ENCODE measurements at regions not wholly inside any gene's neighbourhood (a gene's known extent, or its start where the extent isn't known, plus 50 kb on each side); places are given as distances from the start of the nearest gene placed in this dataset.
"Not testable (repeated sequence)": the region's sequence is repeated elsewhere in the genome, so short reads cannot be mapped to it uniquely, and the experiment has no call there.

DNA sequence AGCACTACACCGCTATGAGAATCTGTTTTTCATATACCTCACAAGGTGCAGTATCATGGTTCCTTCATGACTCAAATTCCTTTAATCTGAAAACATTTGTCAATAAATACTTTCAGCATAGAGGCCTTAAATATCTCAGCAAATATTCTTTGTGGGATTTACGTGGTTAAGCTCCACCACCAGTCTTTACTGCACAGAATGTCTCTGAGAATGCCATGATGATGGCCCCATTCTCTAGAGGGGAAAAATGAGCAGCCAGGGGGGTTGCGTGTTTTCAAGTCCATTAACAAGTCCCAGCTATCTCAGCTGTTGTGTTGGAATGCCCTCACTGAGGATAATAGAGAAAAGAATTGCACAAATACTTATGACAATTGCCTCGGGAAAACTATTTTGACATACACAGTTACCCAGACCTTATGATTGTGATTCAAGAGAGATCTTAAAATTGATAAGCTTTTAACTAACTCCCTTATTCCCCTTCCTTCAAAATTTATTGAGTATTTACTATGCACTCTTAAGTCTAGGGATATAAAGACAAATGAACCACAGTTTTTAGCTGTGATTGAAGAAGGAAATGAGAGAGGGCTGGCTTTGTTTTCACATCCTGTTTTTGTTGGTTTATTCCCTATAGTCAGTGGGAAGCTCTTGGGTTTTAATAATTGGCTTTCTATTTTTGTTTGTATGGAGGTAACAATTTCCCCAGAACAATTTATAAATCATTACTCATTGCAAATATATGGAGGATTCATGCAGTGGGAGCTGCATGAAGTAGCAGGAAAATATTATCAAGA, 176.5 kb upstream of the VWC2 start:
- CTCF ChIA-PET, result no interaction called here
- no peaks in the 10 kb centered on the region for H3K27me3 Mint-ChIP-seq
- H3K9me3 Mint-ChIP-seq (ENCODE audit: low read depth), result no peaks in the 10 kb centered on the region
- H3K36me3 Mint-ChIP-seq, result no peaks in the 10 kb centered on the region
- no peak overlapping the region for H3K27ac Mint-ChIP-seq
- H3K4me3 Mint-ChIP-seq, result no peak overlapping the region
- ATAC-seq (no peak), DNase-seq (no peak)
- no peaks in the 10 kb centered on the region for H3K4me1 Mint-ChIP-seq

DNA sequence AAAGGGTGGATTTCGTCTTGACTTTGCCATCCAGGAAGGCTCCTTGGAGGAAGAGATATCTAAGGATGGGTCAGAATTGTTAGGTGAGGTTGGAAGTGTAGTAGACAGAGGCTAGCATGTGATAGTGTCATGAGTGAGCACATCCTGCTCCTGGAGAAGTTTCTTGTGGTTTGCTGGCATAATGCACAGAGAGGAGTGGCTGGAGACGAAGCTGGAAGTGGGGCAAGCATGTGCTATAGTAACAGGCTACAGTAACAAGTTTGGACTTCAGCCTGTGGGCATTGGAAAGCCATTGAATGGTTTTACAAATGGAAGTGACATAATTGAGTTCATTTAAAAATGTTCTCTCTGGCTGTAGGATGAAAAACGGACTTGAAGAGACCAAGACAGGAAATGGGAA, 175.6 kb upstream of the VWC2 start:
- H3K27ac Mint-ChIP-seq, result no peak overlapping the region
- CTCF ChIA-PET, result no interaction called here
- H3K4me3 Mint-ChIP-seq, result no peak overlapping the region
- H3K4me1 Mint-ChIP-seq, result no peaks in the 10 kb centered on the region
- no peaks in the 10 kb centered on the region for H3K36me3 Mint-ChIP-seq
- no peak for ATAC-seq
- no peaks in the 10 kb centered on the region for H3K27me3 Mint-ChIP-seq
- no peaks in the 10 kb centered on the region for H3K9me3 Mint-ChIP-seq (ENCODE audit: low read depth)
- DNase-seq, result no peak

DNA sequence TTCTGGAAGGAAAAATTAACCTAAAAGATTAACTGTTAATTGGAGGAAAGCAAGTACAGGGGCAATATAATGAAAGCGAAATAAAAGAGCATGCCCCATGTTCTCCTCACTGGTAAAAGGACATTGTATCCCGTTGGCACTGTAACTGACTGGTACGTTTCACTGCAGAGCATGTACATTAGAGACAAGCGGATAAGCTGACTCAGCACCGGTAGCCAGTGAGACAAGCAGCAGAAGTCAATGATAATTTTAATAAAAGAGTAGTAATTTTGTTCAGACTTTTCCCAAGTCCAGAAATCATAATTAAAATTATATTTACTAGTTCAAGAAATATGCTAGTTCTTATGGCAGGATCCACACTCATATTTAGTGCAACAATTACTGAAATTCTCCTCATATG, 161.5 kb upstream of the VWC2 start:
- Mint-ChIP-seq H3K9me3 (ENCODE audit: low read depth) (peaks cover 17% of the 10 kb centered on the region), H3K27me3 (no peaks in the 10 kb centered on the region), H3K36me3 (no peaks in the 10 kb centered on the region), H3K27ac (no peak overlapping the region), H3K4me3 (no peak overlapping the region), H3K4me1 (no peaks in the 10 kb centered on the region)
- DNase-seq, result no peak
- no peak for ATAC-seq
- CTCF ChIA-PET, result no interaction called here

DNA sequence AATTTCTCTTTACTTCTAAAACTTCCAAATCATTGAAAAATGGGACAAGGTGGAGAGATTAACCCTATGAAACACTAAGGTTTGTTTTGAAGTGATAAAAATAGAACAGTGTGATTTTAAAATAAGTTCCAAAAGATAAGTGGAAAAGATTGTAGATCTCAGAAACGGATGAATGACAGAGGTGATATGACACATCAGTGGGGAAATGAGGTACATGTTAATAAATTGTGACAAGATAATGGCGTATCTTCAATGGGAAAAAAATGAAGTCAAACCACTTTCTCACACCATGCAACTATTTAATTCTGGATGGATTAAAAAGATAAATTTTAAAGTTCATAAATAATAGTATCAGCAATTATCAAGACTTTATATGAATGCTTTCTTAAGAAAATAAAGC, 159.7 kb upstream of the VWC2 start:
- H3K27me3 Mint-ChIP-seq, result no peaks in the 10 kb centered on the region
- H3K9me3 Mint-ChIP-seq (ENCODE audit: low read depth), result peaks cover 19% of the 10 kb centered on the region

GRCh38 chr7:49614974-49615373, 158.5 kb upstream of the VWC2 start:
- H3K4me1 Mint-ChIP-seq, H3K36me3 Mint-ChIP-seq, H3K27me3 Mint-ChIP-seq, ATAC-seq, DNase-seq, H3K27ac Mint-ChIP-seq, CTCF ChIA-PET, H3K4me3 Mint-ChIP-seq: not testable (repeated sequence)
- H3K9me3 Mint-ChIP-seq (ENCODE audit: low read depth), result peaks cover 19% of the 10 kb centered on the region

More for the DNA sequence above, 159.7 kb upstream of the VWC2 start:
- Mint-ChIP-seq H3K4me1 (no peaks in the 10 kb centered on the region), H3K4me3 (no peak overlapping the region), H3K36me3 (no peaks in the 10 kb centered on the region), H3K27ac (no peak overlapping the region)
- no peak for ATAC-seq
- DNase-seq, result no peak
- CTCF ChIA-PET, result no interaction called here

DNA sequence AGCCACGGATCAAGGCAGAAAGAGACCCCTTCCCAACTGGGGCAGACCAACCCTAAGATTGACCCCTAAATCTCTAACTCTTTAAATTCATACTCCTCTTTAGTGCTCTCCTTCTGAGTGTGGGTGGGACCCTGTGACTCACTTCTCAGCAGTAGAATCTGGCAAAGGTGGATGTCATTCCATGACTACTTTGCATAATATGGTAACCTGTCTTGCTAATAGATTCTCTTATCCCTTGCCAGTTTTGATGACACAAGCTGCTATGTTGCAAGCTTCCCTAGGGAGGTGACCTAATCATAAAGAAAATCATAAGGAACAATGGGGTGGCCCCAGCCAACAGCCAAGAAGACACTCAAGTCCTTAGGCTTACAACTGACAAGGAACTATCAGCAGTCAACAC, 155.4 kb upstream of the VWC2 start:
- Mint-ChIP-seq H3K4me1 (no peaks in the 10 kb centered on the region), H3K9me3 (ENCODE audit: low read depth) (peaks cover 8% of the 10 kb centered on the region), H3K27me3 (no peaks in the 10 kb centered on the region), H3K36me3 (no peaks in the 10 kb centered on the region), H3K4me3 (no peak overlapping the region), H3K27ac (no peak overlapping the region)
- ATAC-seq, result no peak
- CTCF ChIA-PET, result no interaction called here
- no peak for DNase-seq

DNA sequence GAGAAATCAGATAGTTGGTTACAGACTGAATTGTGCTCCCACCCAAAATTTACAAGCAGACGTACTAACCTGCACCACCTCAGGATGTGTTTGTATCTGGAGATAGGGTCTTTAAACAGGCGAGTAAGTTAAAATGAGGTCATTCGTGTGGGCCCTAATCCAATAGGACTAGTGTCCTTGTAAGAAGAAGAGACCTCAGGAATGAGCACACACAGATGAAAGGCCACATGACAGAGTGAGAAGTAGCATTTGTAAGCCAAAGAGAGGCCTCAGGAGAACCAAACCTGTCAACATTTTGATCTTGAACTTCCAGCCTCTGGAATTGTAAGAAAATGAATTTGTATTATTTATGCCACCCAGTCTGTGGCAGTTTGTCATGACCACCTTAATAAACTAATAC, 149.5 kb upstream of the VWC2 start:
- ATAC-seq, result no peak
- Mint-ChIP-seq H3K27ac (no peak overlapping the region), H3K4me3 (no peak overlapping the region), H3K36me3 (no peaks in the 10 kb centered on the region), H3K27me3 (no peaks in the 10 kb centered on the region), H3K9me3 (ENCODE audit: low read depth) (no peaks in the 10 kb centered on the region), H3K4me1 (no peaks in the 10 kb centered on the region)
- CTCF ChIA-PET, result no interaction called here
- no peak for DNase-seq

GRCh38 chr7:49624611-49625010, 148.8 kb upstream of the VWC2 start:
- ATAC-seq (no peak), DNase-seq (no peak)
- no peak overlapping the region for H3K4me3 Mint-ChIP-seq
- H3K27me3 Mint-ChIP-seq, result no peaks in the 10 kb centered on the region
- CTCF ChIA-PET, result no interaction called here
- H3K4me1 Mint-ChIP-seq, result no peaks in the 10 kb centered on the region
- H3K9me3 Mint-ChIP-seq (ENCODE audit: low read depth), result no peaks in the 10 kb centered on the region
- H3K36me3 Mint-ChIP-seq, result no peaks in the 10 kb centered on the region
- H3K27ac Mint-ChIP-seq, result no peak overlapping the region

- CTCF ChIA-PET, result no interaction called here
- Mint-ChIP-seq H3K4me1 (no peaks in the 10 kb centered on the region), H3K27ac (no peak overlapping the region), H3K36me3 (no peaks in the 10 kb centered on the region), H3K9me3 (ENCODE audit: low read depth) (no peaks in the 10 kb centered on the region), H3K27me3 (no peaks in the 10 kb centered on the region), H3K4me3 (no peak overlapping the region)
- ATAC-seq (no peak), DNase-seq (no peak)
Measured at GRCh38 chr7:49630513-49630912, 142.9 kb upstream of the VWC2 start.

DNA sequence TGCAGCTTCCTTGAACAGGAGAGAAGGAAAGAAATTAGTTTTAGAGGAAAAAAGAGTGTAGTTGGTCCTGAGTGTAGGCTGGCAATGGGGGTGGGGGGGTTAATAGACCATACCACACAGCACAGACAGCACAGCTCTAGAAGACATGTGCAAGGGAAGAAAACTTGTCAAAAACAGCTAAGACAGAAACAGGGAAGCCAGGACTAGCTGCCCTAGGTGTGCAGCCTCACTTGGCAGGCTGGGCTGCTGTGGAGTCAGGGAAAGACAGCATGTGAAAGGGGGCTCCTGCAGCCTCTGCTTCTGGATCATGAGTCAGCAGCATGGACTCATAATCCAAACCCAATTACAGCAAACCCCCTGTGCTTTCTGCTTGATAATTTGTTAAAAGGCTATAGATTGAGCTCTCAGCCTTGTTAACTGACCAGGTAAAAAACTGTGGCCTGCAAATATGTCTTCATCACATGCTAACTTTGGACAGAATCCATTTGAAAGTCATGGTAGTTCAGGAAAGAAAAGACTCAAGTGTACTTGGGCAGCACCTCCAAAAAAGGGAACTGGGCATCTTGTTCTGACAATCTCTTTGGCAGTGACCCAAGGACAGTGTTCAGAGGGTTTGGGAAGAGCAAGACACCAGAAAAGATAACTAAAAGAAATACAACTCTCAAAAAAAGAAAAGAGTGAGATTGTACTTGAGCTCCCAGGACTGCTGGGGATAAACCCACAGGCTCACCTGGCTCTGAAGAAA, 142.2 kb upstream of the VWC2 start:
- Mint-ChIP-seq H3K4me3 (no peak overlapping the region), H3K27ac (no peak overlapping the region), H3K36me3 (no peaks in the 10 kb centered on the region), H3K4me1 (no peaks in the 10 kb centered on the region), H3K27me3 (no peaks in the 10 kb centered on the region), H3K9me3 (ENCODE audit: low read depth) (no peaks in the 10 kb centered on the region)
- ATAC-seq (no peak), DNase-seq (no peak)
- CTCF ChIA-PET, result no interaction called here

DNA sequence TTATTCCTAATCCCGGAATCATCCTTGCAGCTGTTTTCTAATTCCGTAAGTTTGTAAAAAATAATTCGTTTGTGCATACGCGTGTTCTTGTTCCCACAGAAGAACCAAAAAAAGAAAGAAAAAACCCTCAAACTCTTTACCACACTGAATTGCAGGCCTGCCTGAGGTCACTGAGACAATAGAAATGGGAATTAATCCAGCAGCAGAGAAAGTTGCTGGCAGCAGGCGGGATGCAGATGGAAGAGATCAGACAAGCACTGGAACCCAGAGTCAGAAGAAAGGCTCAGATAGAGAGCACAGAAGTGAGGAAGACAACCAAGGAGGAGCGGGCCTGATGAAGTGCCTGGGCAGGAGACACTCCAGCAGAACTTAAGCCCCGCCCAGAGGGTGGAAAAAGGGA, 141.5 kb upstream of the VWC2 start:
- H3K27me3 Mint-ChIP-seq, result no peaks in the 10 kb centered on the region
- no peak for ATAC-seq
- no peak overlapping the region for H3K27ac Mint-ChIP-seq
- CTCF ChIA-PET, result no interaction called here
- H3K9me3 Mint-ChIP-seq (ENCODE audit: low read depth), result no peaks in the 10 kb centered on the region
- H3K4me1 Mint-ChIP-seq, result no peaks in the 10 kb centered on the region
- H3K4me3 Mint-ChIP-seq, result no peak overlapping the region
- DNase-seq, result no peak
- H3K36me3 Mint-ChIP-seq, result no peaks in the 10 kb centered on the region

DNA sequence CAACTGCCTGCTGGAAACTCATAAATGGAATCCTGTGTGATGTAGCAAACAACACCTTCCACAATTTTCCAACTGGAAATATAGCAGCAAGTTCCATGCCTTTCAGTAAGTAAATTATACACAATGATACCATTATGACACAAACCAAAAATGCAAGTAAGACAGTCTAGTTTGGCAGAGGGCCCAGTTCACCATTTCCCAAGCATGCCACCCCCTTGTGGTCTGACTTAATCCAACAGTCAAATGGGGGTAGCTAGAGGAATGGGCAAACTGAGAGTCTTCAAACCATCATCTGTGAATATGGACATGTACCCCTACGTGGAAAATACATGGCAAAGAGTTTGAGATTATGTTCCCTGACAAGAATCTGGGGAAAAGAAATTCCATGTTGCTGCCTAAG, 137.6 kb upstream of the VWC2 start:
- CTCF ChIA-PET, result no interaction called here
- ATAC-seq (no peak), DNase-seq (no peak)
- Mint-ChIP-seq H3K4me1 (no peaks in the 10 kb centered on the region), H3K36me3 (no peaks in the 10 kb centered on the region), H3K27me3 (no peaks in the 10 kb centered on the region), H3K4me3 (no peak overlapping the region), H3K9me3 (ENCODE audit: low read depth) (peaks cover 3% of the 10 kb centered on the region), H3K27ac (no peak overlapping the region)

- H3K4me1 Mint-ChIP-seq, result no peaks in the 10 kb centered on the region
- H3K36me3 Mint-ChIP-seq, result no peaks in the 10 kb centered on the region
- no peak for DNase-seq
- no peaks in the 10 kb centered on the region for H3K27me3 Mint-ChIP-seq
- no peak overlapping the region for H3K27ac Mint-ChIP-seq
- CTCF ChIA-PET, result no interaction called here
- H3K4me3 Mint-ChIP-seq, result no peak overlapping the region
- no peak for ATAC-seq
- peaks cover 3% of the 10 kb centered on the region for H3K9me3 Mint-ChIP-seq (ENCODE audit: low read depth)
Measured at GRCh38 chr7:49636400-49636799, 137.0 kb upstream of the VWC2 start.

GRCh38 chr7:49638166-49638565, 135.3 kb upstream of the VWC2 start:
- CTCF ChIA-PET, result no interaction called here
- Mint-ChIP-seq H3K4me1 (no peaks in the 10 kb centered on the region), H3K27ac (no peak overlapping the region), H3K27me3 (no peaks in the 10 kb centered on the region), H3K9me3 (ENCODE audit: low read depth) (peaks cover 3% of the 10 kb centered on the region), H3K4me3 (no peak overlapping the region), H3K36me3 (no peaks in the 10 kb centered on the region)
- DNase-seq (no peak), ATAC-seq (no peak)

All from activated CD8-positive, alpha-beta memory T cell treated with anti-CD3 and anti-CD28 coated beads, Interleukin-2, amount 10 ng/mL, durations not matched to agents 7 days and 5 days (primary cell).